Activated naive CD8-positive, alpha-beta T cell treated with anti-CD3 and anti-CD28 coated beads, Interleukin-2, amount 50 U/mL, for 24 hours (primary cell): ENCODE measurements at regions not wholly inside any gene's neighbourhood (a gene's known extent, or its start where the extent isn't known, plus 50 kb on each side); places are given as distances from the start of the nearest gene placed in this dataset.

Experiments
- ATAC-seq: fragments of 150-1000 bp; cut with Tn5 transposase; one replicate; pipeline ENCODE4 v1.10.0; 2021
- DNase-seq: peaks from one replicate; pipeline ENCODE4 v3.0.0; 2021
- H3K27ac Mint-ChIP-seq: one replicate; pipeline ENCODE4 v1.8.0; 2021; ENCODE audit warnings: mild to moderate bottlenecking, mixed read lengths
- H3K27me3 Mint-ChIP-seq: one replicate; pipeline ENCODE4 v1.8.0; 2021; ENCODE audit warnings: mixed read lengths
- H3K36me3 Mint-ChIP-seq: one replicate; pipeline ENCODE4 v1.8.0; 2021; ENCODE audit warnings: low read depth, mixed read lengths
- H3K4me1 Mint-ChIP-seq: one replicate; pipeline ENCODE4 v1.8.0; 2021; ENCODE audit warnings: mixed read lengths
- H3K4me3 Mint-ChIP-seq: one replicate; pipeline ENCODE4 v1.8.0; 2021; ENCODE audit warnings: mild to moderate bottlenecking, moderate library complexity, mixed read lengths
- H3K9me3 Mint-ChIP-seq: one replicate; pipeline ENCODE4 v1.8.0; 2021; ENCODE audit warnings: mixed read lengths

GRCh38 chr1:239006276-239006675, 380.1 kb upstream of the CHRM3 start:
- Mint-ChIP-seq H3K36me3 (no peaks in the 10 kb centered on the region), H3K27ac (no peak overlapping the region), H3K9me3 (no peaks in the 10 kb centered on the region), H3K4me1 (no peaks in the 10 kb centered on the region), H3K4me3 (no peak overlapping the region), H3K27me3 (no peaks in the 10 kb centered on the region)
- no peak for ATAC-seq
- DNase-seq, result no peak

GRCh38 chr1:238999944-239000343, 386.4 kb upstream of the CHRM3 start:
- Mint-ChIP-seq H3K4me1 (no peaks in the 10 kb centered on the region), H3K36me3 (no peaks in the 10 kb centered on the region), H3K9me3 (peaks cover 11% of the 10 kb centered on the region), H3K27me3 (no peaks in the 10 kb centered on the region), H3K27ac (no peak overlapping the region), H3K4me3 (no peak overlapping the region)
- DNase-seq (no peak), ATAC-seq (no peak)

GRCh38 chr1:238998577-238998976, 387.8 kb upstream of the CHRM3 start:
- H3K36me3 Mint-ChIP-seq, result no peaks in the 10 kb centered on the region
- H3K27ac Mint-ChIP-seq, result no peak overlapping the region
- H3K9me3 Mint-ChIP-seq, result peaks cover 11% of the 10 kb centered on the region
- H3K27me3 Mint-ChIP-seq, result no peaks in the 10 kb centered on the region
- no peak overlapping the region for H3K4me3 Mint-ChIP-seq
- no peak for ATAC-seq
- no peaks in the 10 kb centered on the region for H3K4me1 Mint-ChIP-seq
- no peak for DNase-seq

GRCh38 chr1:238991765-238992495, 394.4 kb upstream of the CHRM3 start:
- DNase-seq (no peak), ATAC-seq (no peak)
- Mint-ChIP-seq H3K27ac (no peak overlapping the region), H3K27me3 (no peaks in the 10 kb centered on the region), H3K9me3 (peaks cover 7% of the 10 kb centered on the region), H3K36me3 (no peaks in the 10 kb centered on the region), H3K4me1 (no peaks in the 10 kb centered on the region), H3K4me3 (no peak overlapping the region)

GRCh38 chr1:238985312-238985711, 401.1 kb upstream of the CHRM3 start:
- H3K36me3 Mint-ChIP-seq, result no peaks in the 10 kb centered on the region
- H3K27me3 Mint-ChIP-seq, result no peaks in the 10 kb centered on the region
- ATAC-seq (no peak), DNase-seq (no peak)
- peaks cover 7% of the 10 kb centered on the region for H3K9me3 Mint-ChIP-seq
- no peaks in the 10 kb centered on the region for H3K4me1 Mint-ChIP-seq
- no peak overlapping the region for H3K27ac Mint-ChIP-seq
- H3K4me3 Mint-ChIP-seq, result no peak overlapping the region

GRCh38 chr1:238982736-238983135, 403.6 kb upstream of the CHRM3 start:
- H3K27ac Mint-ChIP-seq, result no peak overlapping the region
- H3K4me3 Mint-ChIP-seq, result no peak overlapping the region
- H3K36me3 Mint-ChIP-seq, result no peaks in the 10 kb centered on the region
- ATAC-seq (no peak), DNase-seq (no peak)
- no peaks in the 10 kb centered on the region for H3K27me3 Mint-ChIP-seq
- H3K4me1 Mint-ChIP-seq, result no peaks in the 10 kb centered on the region
- peaks cover 5% of the 10 kb centered on the region for H3K9me3 Mint-ChIP-seq

GRCh38 chr1:238981317-238981933, 404.9 kb upstream of the CHRM3 start:
- no peak for DNase-seq
- Mint-ChIP-seq H3K27me3 (no peaks in the 10 kb centered on the region), H3K4me3 (no peak overlapping the region), H3K27ac (no peak overlapping the region), H3K4me1 (no peaks in the 10 kb centered on the region), H3K9me3 (peaks cover 4% of the 10 kb centered on the region), H3K36me3 (no peaks in the 10 kb centered on the region)
- ATAC-seq, result no peak

- Mint-ChIP-seq H3K36me3 (no peaks in the 10 kb centered on the region), H3K4me1 (no peaks in the 10 kb centered on the region), H3K4me3 (no peak overlapping the region), H3K9me3 (peaks cover 8% of the 10 kb centered on the region), H3K27me3 (no peaks in the 10 kb centered on the region), H3K27ac (no peak overlapping the region)
- DNase-seq (no peak), ATAC-seq (no peak)
Measured at GRCh38 chr1:238980053-238980452, 406.3 kb upstream of the CHRM3 start.

- no peak for ATAC-seq
- no peaks in the 10 kb centered on the region for H3K4me1 Mint-ChIP-seq
- H3K27ac Mint-ChIP-seq, result no peak overlapping the region
- no peak for DNase-seq
- H3K36me3 Mint-ChIP-seq, result no peaks in the 10 kb centered on the region
- no peak overlapping the region for H3K4me3 Mint-ChIP-seq
- no peaks in the 10 kb centered on the region for H3K27me3 Mint-ChIP-seq
- H3K9me3 Mint-ChIP-seq, result peaks cover 13% of the 10 kb centered on the region
Measured at GRCh38 chr1:238964631-238965030, 421.7 kb upstream of the CHRM3 start.

- Mint-ChIP-seq H3K27ac (no peak overlapping the region), H3K36me3 (no peaks in the 10 kb centered on the region)
- no peak for ATAC-seq
Measured at GRCh38 chr1:238962941-238963340, 423.4 kb upstream of the CHRM3 start.

GRCh38 chr1:238961790-238962189, 424.6 kb upstream of the CHRM3 start:
- H3K36me3 Mint-ChIP-seq, result no peaks in the 10 kb centered on the region

More at GRCh38 chr1:238962941-238963340, 423.4 kb upstream of the CHRM3 start:
- Mint-ChIP-seq H3K27me3 (no peaks in the 10 kb centered on the region), H3K9me3 (peaks cover 13% of the 10 kb centered on the region), H3K4me1 (no peaks in the 10 kb centered on the region), H3K4me3 (no peak overlapping the region)
- no peak for DNase-seq

GRCh38 chr1:238960071-238960470, 426.3 kb upstream of the CHRM3 start:
- no peaks in the 10 kb centered on the region for H3K4me1 Mint-ChIP-seq
- no peaks in the 10 kb centered on the region for H3K27me3 Mint-ChIP-seq
- no peak overlapping the region for H3K27ac Mint-ChIP-seq
- DNase-seq (no peak), ATAC-seq (no peak)
- H3K36me3 Mint-ChIP-seq, result no peaks in the 10 kb centered on the region
- peaks cover 13% of the 10 kb centered on the region for H3K9me3 Mint-ChIP-seq
- no peak overlapping the region for H3K4me3 Mint-ChIP-seq

More at GRCh38 chr1:238961790-238962189, 424.6 kb upstream of the CHRM3 start:
- no peak for DNase-seq
- Mint-ChIP-seq H3K27ac (no peak overlapping the region), H3K27me3 (no peaks in the 10 kb centered on the region), H3K4me3 (no peak overlapping the region), H3K4me1 (no peaks in the 10 kb centered on the region), H3K9me3 (peaks cover 13% of the 10 kb centered on the region)
- ATAC-seq, result no peak

- H3K27ac Mint-ChIP-seq, result no peak overlapping the region
- H3K9me3 Mint-ChIP-seq, result no peaks in the 10 kb centered on the region
- DNase-seq, result no peak
Measured at GRCh38 chr1:238955934-238956333, 430.4 kb upstream of the CHRM3 start.

GRCh38 chr1:238954865-238955264, 431.5 kb upstream of the CHRM3 start:
- ATAC-seq (no peak), DNase-seq (no peak)
- Mint-ChIP-seq H3K27ac (no peak overlapping the region), H3K4me3 (no peak overlapping the region), H3K36me3 (no peaks in the 10 kb centered on the region), H3K9me3 (no peaks in the 10 kb centered on the region), H3K27me3 (no peaks in the 10 kb centered on the region), H3K4me1 (peaks cover 4% of the 10 kb centered on the region)

More at GRCh38 chr1:238955934-238956333, 430.4 kb upstream of the CHRM3 start:
- no peak for ATAC-seq
- Mint-ChIP-seq H3K36me3 (no peaks in the 10 kb centered on the region), H3K4me1 (no peaks in the 10 kb centered on the region), H3K4me3 (no peak overlapping the region), H3K27me3 (no peaks in the 10 kb centered on the region)

GRCh38 chr1:238953448-238954010, 432.8 kb upstream of the CHRM3 start:
- no peak overlapping the region for H3K27ac Mint-ChIP-seq
- no peak for DNase-seq
- H3K27me3 Mint-ChIP-seq, result no peaks in the 10 kb centered on the region
- no peaks in the 10 kb centered on the region for H3K9me3 Mint-ChIP-seq
- no peaks in the 10 kb centered on the region for H3K36me3 Mint-ChIP-seq
- H3K4me1 Mint-ChIP-seq, result peaks cover 4% of the 10 kb centered on the region
- no peak overlapping the region for H3K4me3 Mint-ChIP-seq
- no peak for ATAC-seq
